OCI-LY7 (cell line): ENCODE measurements at regions not wholly inside any gene's neighbourhood (a gene's known extent, or its start where the extent isn't known, plus 50 kb on each side); places are given as distances from the start of the nearest gene placed in this dataset.

ENCODE experiments used
- CTCF ChIP-seq: fragments of 200-600 bp; sonication (generic); conservative IDR thresholded peaks from 2 replicates; pipeline ENCODE4 v1.5.1; 2014; ENCODE audit warnings: mild to moderate bottlenecking, antibody characterized with exemption, low read length, moderate library complexity, mixed read lengths
- EZH2phosphoT487 ChIP-seq: fragments of 200-600 bp; sonication (generic); IDR thresholded peaks from 2 replicates; pipeline ENCODE4 v1.6.1; 2018; ENCODE audit warnings: low read depth, borderline replicate concordance, mild to moderate bottlenecking, mixed run types, antibody characterized with exemption, low read length, moderate library complexity, mixed read lengths

GRCh38 chr21:27596196-27596595, 629.3 kb upstream of the ADAMTS5 start:
- no peak for TF ChIP-seq CTCF
- TF ChIP-seq EZH2phosphoT487 = no peak
